HL-60 (cell line): ENCODE measurements at regions not wholly inside any gene's neighbourhood (a gene's known extent, or its start where the extent isn't known, plus 50 kb on each side); places are given as distances from the start of the nearest gene placed in this dataset.

ENCODE experiments used
- DNase-seq, 2 experiments: peaks; one replicate each; pipeline ENCODE4 v3.0.0-alpha.2; 2010 to 2020; ENCODE audit warnings: low read depth in 1 of 2, low spot score in 1 of 2
- H3K27ac ChIP-seq: fragments of 250-450 bp; sonication (Bioruptor Pico); replicated peaks from 2 replicates; pipeline ENCODE4 v1.5.1; 2020; ENCODE audit warnings: mild to moderate bottlenecking, moderate library complexity
- H3K27me3 ChIP-seq: fragments of 250-450 bp; sonication (Bioruptor Pico); 2 replicates; pipeline ENCODE4 v1.5.1; 2021; ENCODE audit warnings: mild to moderate bottlenecking, moderate library complexity; ENCODE audit not compliant: insufficient read depth, poor library complexity, severe bottlenecking
- H3K4me3 ChIP-seq: replicated peaks from 2 replicates; pipeline ENCODE4 v1.5.1; 2011; ENCODE audit warnings: mild to moderate bottlenecking, control low read depth, low read length; ENCODE audit not compliant: insufficient read depth
- GABPA ChIP-seq: IDR thresholded peaks from 2 replicates; pipeline ENCODE4 v1.6.1; 2012; ENCODE audit warnings: low read depth
- POLR2AphosphoS5 ChIP-seq: IDR thresholded peaks from 2 replicates; pipeline ENCODE4 v1.6.1; 2012; ENCODE audit warnings: low read depth
- REST ChIP-seq: IDR thresholded peaks from 2 replicates; pipeline ENCODE4 v1.6.1; 2012; ENCODE audit warnings: low read depth; ENCODE audit not compliant: insufficient replicate concordance
- SPI1 ChIP-seq: IDR thresholded peaks from 2 replicates; pipeline ENCODE4 v1.6.1; 2012; ENCODE audit warnings: low read depth, mild to moderate bottlenecking, borderline replicate concordance
- TF ChIP-seq, protein P1 (sequence below): IDR thresholded peaks from one replicate; pipeline ENCODE4 v1.5.1; 2011; ENCODE audit warnings: low read length, control low read depth, inconsistent platforms; ENCODE audit not compliant: insufficient read depth

DNA sequence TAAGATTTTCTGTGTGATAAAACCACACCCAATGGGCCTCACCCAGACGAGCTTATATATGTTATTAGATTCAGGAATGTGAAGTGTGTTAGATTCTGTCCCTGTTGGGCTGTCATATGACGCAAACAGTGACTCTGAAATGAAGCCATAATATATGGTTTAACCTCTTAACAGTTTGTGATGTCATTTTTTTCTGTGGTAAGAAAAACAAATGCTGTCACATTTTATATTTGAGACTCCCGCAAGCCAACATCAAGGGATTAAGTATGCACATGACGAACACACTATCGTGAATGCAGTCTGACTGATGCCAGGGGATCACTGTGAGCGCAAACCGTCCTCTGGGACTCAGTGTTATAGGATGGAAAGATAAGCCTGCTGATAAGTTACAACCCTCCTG, 321.7 kb downstream of the SH3GL2 start:
- DNase-seq, result no peak
- Histone ChIP-seq H3K27ac (no peak overlapping the region), H3K27me3 (no peaks in the 10 kb centered on the region), H3K4me3 (no peak overlapping the region)
- no peak for TF ChIP-seq GABPA
- TF ChIP-seq POLR2AphosphoS5, result no peak
- TF ChIP-seq, protein P1, sequence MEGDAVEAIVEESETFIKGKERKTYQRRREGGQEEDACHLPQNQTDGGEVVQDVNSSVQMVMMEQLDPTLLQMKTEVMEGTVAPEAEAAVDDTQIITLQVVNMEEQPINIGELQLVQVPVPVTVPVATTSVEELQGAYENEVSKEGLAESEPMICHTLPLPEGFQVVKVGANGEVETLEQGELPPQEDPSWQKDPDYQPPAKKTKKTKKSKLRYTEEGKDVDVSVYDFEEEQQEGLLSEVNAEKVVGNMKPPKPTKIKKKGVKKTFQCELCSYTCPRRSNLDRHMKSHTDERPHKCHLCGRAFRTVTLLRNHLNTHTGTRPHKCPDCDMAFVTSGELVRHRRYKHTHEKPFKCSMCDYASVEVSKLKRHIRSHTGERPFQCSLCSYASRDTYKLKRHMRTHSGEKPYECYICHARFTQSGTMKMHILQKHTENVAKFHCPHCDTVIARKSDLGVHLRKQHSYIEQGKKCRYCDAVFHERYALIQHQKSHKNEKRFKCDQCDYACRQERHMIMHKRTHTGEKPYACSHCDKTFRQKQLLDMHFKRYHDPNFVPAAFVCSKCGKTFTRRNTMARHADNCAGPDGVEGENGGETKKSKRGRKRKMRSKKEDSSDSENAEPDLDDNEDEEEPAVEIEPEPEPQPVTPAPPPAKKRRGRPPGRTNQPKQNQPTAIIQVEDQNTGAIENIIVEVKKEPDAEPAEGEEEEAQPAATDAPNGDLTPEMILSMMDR, result no peak
- no peak for TF ChIP-seq REST
- TF ChIP-seq SPI1, result no peak

- no peaks in the 10 kb centered on the region for H3K27me3 ChIP-seq
- H3K27ac ChIP-seq, result no peak overlapping the region
- no peak overlapping the region for H3K4me3 ChIP-seq
- no peak for TF ChIP-seq POLR2AphosphoS5
- no peak for TF ChIP-seq GABPA
- no peak for TF ChIP-seq REST
- TF ChIP-seq SPI1, result no peak
- TF ChIP-seq, protein P1, result no peak
- DNase-seq, result no peak
These were observed 326.5 kb downstream of the SH3GL2 start for GRCh38 chr9:17905366-17905765.

GRCh38 chr9:17905781-17906175, 326.9 kb downstream of the SH3GL2 start:
- no peaks in the 10 kb centered on the region for H3K27me3 ChIP-seq
- no peak for DNase-seq
- H3K4me3 ChIP-seq, result no peak overlapping the region

More at GRCh38 chr9:17905781-17906175, 326.9 kb downstream of the SH3GL2 start:
- TF ChIP-seq GABPA (no peak), POLR2AphosphoS5 (no peak), SPI1 (no peak), REST (no peak)
- TF ChIP-seq, protein P1, result no peak
- no peak overlapping the region for H3K27ac ChIP-seq
